Dermis blood vessel endothelial cell (primary cell): ENCODE measurements at regions not wholly inside any gene's neighbourhood (a gene's known extent, or its start where the extent isn't known, plus 50 kb on each side); places are given as distances from the start of the nearest gene placed in this dataset.

Experiments used
- DNase-seq: peaks from one replicate; pipeline ENCODE4 v3.0.0; 2010

- DNase-seq: no peak
Measured at GRCh38 chr10:71159892-71160291, 52.5 kb upstream of the UNC5B start.

GRCh38 chr10:71161425-71161824 lies 50.9 kb upstream of the UNC5B start:
- peak; percentile 20 for DNase-seq
